H1 (cell line): ENCODE measurements at regions not wholly inside any gene's neighbourhood (a gene's known extent, or its start where the extent isn't known, plus 50 kb on each side); places are given as distances from the start of the nearest gene placed in this dataset.

Experiments
- CTCF ChIA-PET: fragments of 300-600 bp; sonication (Branson Sonifier 250); formaldehyde crosslinking; loops from one replicate; lab custom pipeline; 2021; ENCODE audit not compliant: partially characterized antibody; lab: Charles Lee
- POLR2A ChIA-PET: fragments of 300-600 bp; sonication (Branson Sonifier 250); formaldehyde crosslinking; loops from one replicate; lab custom pipeline; 2021; ENCODE audit warnings: inconsistent platforms; ENCODE audit not compliant: partially characterized antibody; lab: Charles Lee
- DNase-seq, 2 experiments: peaks; one replicate each; pipeline versions ENCODE4 v3.0.0 to v3.0.0-alpha.2; 2010 to 2022; ENCODE audit warnings: low spot score in 2 of 2, low read depth in 1 of 2, mixed read lengths in 1 of 2
- FAIRE-seq: peaks from 2 replicates; lab custom pipeline; 2011; peaks lifted over from hg19 to GRCh38; lab: Jason Lieb, UNC
- H2AFZ ChIP-seq: 2 replicates; pipeline ENCODE4 v1.8.1; 2012; ENCODE audit warnings: low read length, inconsistent platforms
- H2AK5ac ChIP-seq: 2 replicates; pipeline ENCODE4 v1.6.1; 2013; ENCODE audit warnings: low read depth, low read length
- H2BK120ac ChIP-seq: replicated peaks from 2 replicates; pipeline ENCODE3; 2013; ENCODE audit warnings: low read depth, low read length, inconsistent platforms
- H2BK12ac ChIP-seq: 2 replicates; pipeline ENCODE4 v1.6.1; 2013; ENCODE audit warnings: low read depth, low read length
- H2BK15ac ChIP-seq: 2 replicates; pipeline ENCODE4 v1.6.1; 2013; ENCODE audit warnings: low read length
- H2BK20ac ChIP-seq: 2 replicates; pipeline ENCODE4 v1.6.1; 2013; ENCODE audit warnings: low read length
- H2BK5ac ChIP-seq: 2 replicates; pipeline ENCODE4 v1.6.1; 2013; ENCODE audit warnings: low read depth, low read length
- H3K14ac ChIP-seq: 2 replicates; pipeline ENCODE4 v1.6.1; 2013; ENCODE audit warnings: inconsistent platforms; ENCODE audit not compliant: insufficient read length
- H3K18ac ChIP-seq: 2 replicates; pipeline ENCODE4 v1.6.1; 2013; ENCODE audit warnings: low read length; ENCODE audit errors: extremely low read depth
- H3K23ac ChIP-seq: 2 replicates; pipeline ENCODE4 v1.6.1; 2013; ENCODE audit warnings: inconsistent platforms; ENCODE audit not compliant: insufficient read length
- H3K23me2 ChIP-seq: 2 replicates; pipeline ENCODE4 v1.6.1; 2013; ENCODE audit warnings: low read depth, low read length
- H3K27ac ChIP-seq: 2 replicates; pipeline ENCODE4 v1.6.1; 2011; ENCODE audit warnings: low read depth, low read length, inconsistent platforms
- H3K27me3 ChIP-seq, 4 experiments: replicated peaks in 1 of 4; 1 replicate in 1 of 4; 2 replicates in 3 of 4; pipeline versions ENCODE4 v1.6.1 to v1.8.1; 2011 to 2013; ENCODE audit warnings: low read length in 3 of 4, mild to moderate bottlenecking in 3 of 4, inconsistent platforms in 2 of 4, mixed read lengths in 2 of 4, moderate library complexity in 1 of 4; ENCODE audit not compliant: control insufficient read depth in 3 of 4, insufficient read depth in 3 of 4; ENCODE audit errors: extremely low read depth in 1 of 4
- H3K36me3 ChIP-seq, 4 experiments: 2 replicates each; pipeline versions ENCODE4 v1.6.1 to v1.8.1; 2011 to 2013; ENCODE audit warnings: mild to moderate bottlenecking in 4 of 4, low read length in 3 of 4, moderate library complexity in 2 of 4, control low read depth in 1 of 4, inconsistent platforms in 1 of 4; ENCODE audit not compliant: insufficient read depth in 4 of 4, control insufficient read depth in 2 of 4
- H3K4ac ChIP-seq: replicated peaks from 2 replicates; pipeline ENCODE3; 2013; ENCODE audit warnings: low read length, low read depth, mixed read lengths, inconsistent platforms; ENCODE audit not compliant: insufficient read length
- H3K4me1 ChIP-seq, 4 experiments: replicated peaks in 1 of 4; 1 replicate in 1 of 4; 2 replicates in 3 of 4; pipeline versions ENCODE4 v1.6.1 to v1.8.1; 2011 to 2013; ENCODE audit warnings: low read length in 3 of 4, inconsistent platforms in 2 of 4, mixed read lengths in 1 of 4; ENCODE audit not compliant: insufficient read depth in 4 of 4, control insufficient read depth in 3 of 4
- H3K4me2 ChIP-seq, 2 experiments: 2 replicates each; pipeline versions ENCODE4 v1.6.1 to v1.8.1; 2011 to 2013; ENCODE audit warnings: low read depth in 2 of 2, low read length in 2 of 2, control low read depth in 1 of 2, inconsistent platforms in 1 of 2, mild to moderate bottlenecking in 1 of 2; ENCODE audit not compliant: insufficient read depth in 1 of 2
- H3K4me3 ChIP-seq, 4 experiments: fragments of 200-600, 300-600 bp in 1 of 4; sonication (generic), shearing (Covaris generic), sonication (Bioruptor Twin) in 1 of 4; 2 replicates each; pipeline versions ENCODE4 v1.5.1 to v1.8.1; 2011 to 2016; ENCODE audit warnings: low read length in 4 of 4, low read depth in 3 of 4, control low read depth in 2 of 4, inconsistent platforms in 2 of 4, mild to moderate bottlenecking in 2 of 4, mixed read lengths in 1 of 4, moderate library complexity in 1 of 4; ENCODE audit not compliant: insufficient read depth in 2 of 4; ENCODE audit errors: extremely low read depth in 1 of 4
- H3K56ac ChIP-seq: replicated peaks from 2 replicates; pipeline ENCODE3; 2013; ENCODE audit warnings: low read depth, mild to moderate bottlenecking, mixed read lengths, low read length, inconsistent platforms; ENCODE audit not compliant: insufficient read length
- H3K79me1 ChIP-seq: 2 replicates; pipeline ENCODE4 v1.6.1; 2013; ENCODE audit warnings: low read depth, low read length, control low read depth
- H3K79me2 ChIP-seq, 2 experiments: 2 replicates each; pipeline versions ENCODE4 v1.6.1 to v1.8.1; 2012 to 2013; ENCODE audit warnings: low read length in 2 of 2, mild to moderate bottlenecking in 2 of 2, inconsistent platforms in 1 of 2; ENCODE audit not compliant: insufficient read depth in 2 of 2, control insufficient read depth in 1 of 2
- H3K9ac ChIP-seq, 4 experiments: replicated peaks in 1 of 4; 1 replicate in 1 of 4; 2 replicates in 3 of 4; pipeline versions ENCODE4 v1.6.1 to v1.8.1; 2011 to 2013; ENCODE audit warnings: low read depth in 3 of 4, low read length in 3 of 4, control low read depth in 2 of 4, mild to moderate bottlenecking in 2 of 4, moderate library complexity in 2 of 4, inconsistent platforms in 1 of 4; ENCODE audit errors: extremely low read depth in 1 of 4
- H3K9me3 ChIP-seq, 2 experiments: 2 replicates each; pipeline versions ENCODE4 v1.6.1 to v1.8.1; 2012 to 2013; ENCODE audit warnings: mild to moderate bottlenecking in 2 of 2, moderate library complexity in 2 of 2, control low read depth in 1 of 2, inconsistent platforms in 1 of 2, low read depth in 1 of 2, low read length in 1 of 2, mixed read lengths in 1 of 2; ENCODE audit not compliant: insufficient read depth in 2 of 2
- H4K20me1 ChIP-seq, 2 experiments: replicated peaks in 1 of 2; 2 replicates each; pipeline versions ENCODE3 to v1.8.1; 2011 to 2013; ENCODE audit warnings: inconsistent platforms in 2 of 2, low read length in 2 of 2, mild to moderate bottlenecking in 1 of 2; ENCODE audit not compliant: insufficient read depth in 2 of 2, control insufficient read depth in 1 of 2
- H4K5ac ChIP-seq: 2 replicates; pipeline ENCODE4 v1.6.1; 2013; ENCODE audit warnings: low read length, low read depth, mixed read lengths, inconsistent platforms; ENCODE audit not compliant: insufficient read length
- H4K8ac ChIP-seq: 2 replicates; pipeline ENCODE4 v1.8.0; 2013; ENCODE audit warnings: mild to moderate bottlenecking, moderate library complexity, low read length, inconsistent platforms; ENCODE audit not compliant: insufficient read depth; ENCODE audit errors: extremely low read depth
- H4K91ac ChIP-seq: replicated peaks from 2 replicates; pipeline ENCODE3; 2013; ENCODE audit warnings: low read length, mixed read lengths, inconsistent platforms; ENCODE audit not compliant: insufficient read length
- BACH1 ChIP-seq: IDR thresholded peaks from 2 replicates; pipeline ENCODE4 v1.6.1; 2012; ENCODE audit warnings: low read length, improper control_type of control experiment
- EP300 ChIP-seq, 2 experiments: IDR thresholded peaks; 1 replicate in 1 of 2; 2 replicates in 1 of 2; pipeline ENCODE4 v1.6.1; 2011 to 2012; ENCODE audit warnings: low read depth in 2 of 2, low read length in 2 of 2, mild to moderate bottlenecking in 2 of 2, borderline replicate concordance in 1 of 2, inconsistent platforms in 1 of 2, moderate library complexity in 1 of 2
- EZH2 ChIP-seq: fragments of 200-600 bp; sonication (generic); IDR thresholded peaks from 2 replicates; pipeline ENCODE4 v1.7.1; 2012; ENCODE audit warnings: low read depth, mild to moderate bottlenecking, moderate library complexity, low read length, inconsistent platforms; ENCODE audit not compliant: severe bottlenecking
- JUND ChIP-seq: IDR thresholded peaks from 2 replicates; pipeline ENCODE4 v1.6.1; 2011; ENCODE audit warnings: mild to moderate bottlenecking, improper control_type of control experiment, low read length
- KDM4A ChIP-seq: IDR thresholded peaks from one replicate; pipeline ENCODE4 v1.7.1; 2012; ENCODE audit warnings: low read depth, mild to moderate bottlenecking, moderate library complexity, low read length, inconsistent platforms; ENCODE audit not compliant: severe bottlenecking
- NRF1 ChIP-seq: IDR thresholded peaks from 2 replicates; pipeline ENCODE4 v1.6.1; 2011; ENCODE audit warnings: mild to moderate bottlenecking, low read depth, low read length, improper control_type of control experiment
- POLR2A ChIP-seq, 2 experiments: IDR thresholded peaks; 1 replicate in 1 of 2; 2 replicates in 1 of 2; pipeline ENCODE4 v1.6.1; 2011; ENCODE audit warnings: low read depth in 2 of 2, low read length in 2 of 2, mild to moderate bottlenecking in 2 of 2; ENCODE audit errors: control extremely low read depth in 1 of 2
- POU5F1 ChIP-seq: IDR thresholded peaks from 2 replicates; pipeline ENCODE4 v1.6.1; 2011; ENCODE audit warnings: low read depth, mild to moderate bottlenecking, low read length, moderate library complexity
- RFX5 ChIP-seq: IDR thresholded peaks from 2 replicates; pipeline ENCODE4 v1.6.1; 2011; ENCODE audit warnings: low read depth, low read length, improper control_type of control experiment, borderline replicate concordance
- RNF2 ChIP-seq: fragments of 200-900, 300-1000 bp; sonication (generic); IDR thresholded peaks from 2 replicates; pipeline ENCODE4 v1.7.1; 2016; ENCODE audit warnings: borderline replicate concordance, low read depth, mild to moderate bottlenecking, antibody characterized with exemption, low read length; ENCODE audit not compliant: poor library complexity, severe bottlenecking; ENCODE audit errors: missing control alignments
- RXRA ChIP-seq: IDR thresholded peaks from 2 replicates; pipeline ENCODE4 v1.6.1; 2011; ENCODE audit warnings: low read depth, mild to moderate bottlenecking, low read length, moderate library complexity; ENCODE audit not compliant: insufficient read depth
- SIN3A ChIP-seq, 2 experiments: IDR thresholded peaks in 1 of 2; conservative IDR thresholded peaks in 1 of 2; 2 replicates each; pipeline ENCODE4 v1.6.1; 2011 to 2012; ENCODE audit warnings: low read length in 2 of 2, improper control_type of control experiment in 1 of 2, low read depth in 1 of 2, mild to moderate bottlenecking in 1 of 2
- SIRT6 ChIP-seq: IDR thresholded peaks from one replicate; pipeline ENCODE4 v1.7.1; 2012; ENCODE audit warnings: low read length, inconsistent platforms
- SP1 ChIP-seq: IDR thresholded peaks from 2 replicates; pipeline ENCODE4 v1.6.1; 2011; ENCODE audit warnings: low read depth, low read length
- TCF12 ChIP-seq: IDR thresholded peaks from 2 replicates; pipeline ENCODE4 v1.6.1; 2011; ENCODE audit warnings: low read depth, mild to moderate bottlenecking, low read length
- WGBS, 2 experiments: shearing (Covaris generic) in 1 of 2; methylation state at CpG; one replicate each; pipeline versions ENCODE4 v1.1.6 to v1.1.7; 2013 to 2015; ENCODE audit warnings: low lambda C conversion rate in 2 of 2, mixed read lengths in 2 of 2, inconsistent platforms in 1 of 2, low coverage in 1 of 2, missing lambda C conversion rate in 1 of 2; ENCODE audit not compliant: insufficient replicate concordance in 2 of 2, insufficient coverage in 1 of 2, insufficient read length in 1 of 2; ENCODE audit errors: extremely low coverage in 1 of 2, missing lambda C conversion rate in 1 of 2; 5-methylcytosine and 5-hydroxymethylcytosine counted together

DNA sequence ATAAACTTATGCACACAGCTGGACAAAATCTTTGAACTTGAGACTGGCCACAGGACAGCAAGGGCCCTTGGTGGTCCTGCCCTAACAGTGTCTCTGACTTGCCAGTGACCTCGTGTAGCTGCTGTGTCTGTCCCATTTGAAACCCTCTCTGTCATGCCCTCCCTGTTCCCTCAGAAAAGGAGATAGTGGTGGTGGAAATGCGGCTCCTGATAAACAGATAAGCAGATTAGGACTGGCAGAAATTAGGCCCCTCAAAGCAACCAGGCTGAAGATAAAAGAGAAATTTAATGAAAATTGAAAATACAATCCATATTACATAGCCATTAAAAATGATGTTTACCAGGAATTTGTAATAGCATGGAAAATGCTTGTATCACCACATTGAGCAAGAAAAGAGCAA is 136.6 kb upstream of the ATP6AP2 start:
- Histone ChIP-seq H3K27me3 (no peaks in the 10 kb centered on the region), H3K9me3 (no peaks in the 10 kb centered on the region), H3K14ac (no peak overlapping the region), H3K36me3 (no peaks in the 10 kb centered on the region), H2BK20ac (no peak overlapping the region), H3K4me1 (peaks cover 0 to 3% (median 0%) of the 10 kb centered on the region in 4 experiments; a peak in 1 of 7 replicates), H2BK120ac (no peak overlapping the region), H4K20me1 (no peaks in the 10 kb centered on the region), H3K4me3 (no peak overlapping the region), H3K23ac (no peak overlapping the region), H3K56ac (no peak overlapping the region), H2AK5ac (no peak overlapping the region), H3K79me2 (no peaks in the 10 kb centered on the region), H3K4ac (no peak overlapping the region), H4K91ac (no peak overlapping the region), H4K8ac (no peak overlapping the region), H4K5ac (no peak overlapping the region), H3K18ac (no peak overlapping the region), H3K9ac (no peak overlapping the region), H2BK15ac (no peak overlapping the region), H2AFZ (no peak overlapping the region), H3K79me1 (no peaks in the 10 kb centered on the region), H3K23me2 (no peaks in the 10 kb centered on the region), H2BK5ac (no peak overlapping the region), H3K27ac (no peak overlapping the region)
- FAIRE-seq (no peak), DNase-seq (no peak)
- CTCF ChIA-PET, result no interaction called here
- 86% methylated on average over 2 of the region's 2 CpGs; no CpG with 5 or more reads in 1 of the 2 experiments for WGBS, 2 experiments
- TF ChIP-seq JUND (no peak), EP300 (IDR thresholded peaks at IDR 0.05; ENCODE audit: borderline replicate concordance in 1 of 2, low read depth in 2 of 2, low read length in 2 of 2) (no peak), RNF2 (no peak), POU5F1 (no peak), SP1 (no peak), EZH2 (no peak), NRF1 (no peak), RFX5 (no peak), SIN3A (conservative IDR thresholded peaks at IDR 0.05 in 1 of 2, IDR thresholded peaks at IDR 0.05 in 1 of 2; ENCODE audit: low read depth in 1 of 2, low read length in 2 of 2) (no peak), POLR2A (IDR thresholded peaks at IDR 0.05; ENCODE audit: control extremely low read depth in 1 of 2, low read depth in 2 of 2, low read length in 2 of 2) (no peak), SIRT6 (no peak), RXRA (no peak), BACH1 (no peak), KDM4A (no peak), TCF12 (no peak)
- TF ChIP-seq, all 59 proteins: peak for 0
- Histone ChIP-seq H2BK12ac (no peak overlapping the region), H3K4me2 (no peak overlapping the region)
- POLR2A ChIA-PET, result no interaction called here
